GM10266 (cell line): ENCODE measurements at regions not wholly inside any gene's neighbourhood (a gene's known extent, or its start where the extent isn't known, plus 50 kb on each side); places are given as distances from the start of the nearest gene placed in this dataset.

Source experiments
- DNase-seq: peaks from one replicate; pipeline ENCODE4 v3.0.0; 2012; ENCODE audit errors: extremely low spot score
- CTCF ChIP-seq: IDR thresholded peaks from 2 replicates; pipeline ENCODE4 v1.5.1; 2012; ENCODE audit warnings: mild to moderate bottlenecking, low read depth; ENCODE audit not compliant: control insufficient read depth, insufficient read depth; ENCODE audit errors: missing control alignments

GRCh38 chr20:17811628-17811965 is 111.8 kb downstream of the BANF2 start:
- no peak for DNase-seq
- no peak for TF ChIP-seq CTCF

GRCh38 chr20:17810847-17811627 is 111.3 kb downstream of the BANF2 start:
- TF ChIP-seq CTCF: no peak
- no peak for DNase-seq

DNA sequence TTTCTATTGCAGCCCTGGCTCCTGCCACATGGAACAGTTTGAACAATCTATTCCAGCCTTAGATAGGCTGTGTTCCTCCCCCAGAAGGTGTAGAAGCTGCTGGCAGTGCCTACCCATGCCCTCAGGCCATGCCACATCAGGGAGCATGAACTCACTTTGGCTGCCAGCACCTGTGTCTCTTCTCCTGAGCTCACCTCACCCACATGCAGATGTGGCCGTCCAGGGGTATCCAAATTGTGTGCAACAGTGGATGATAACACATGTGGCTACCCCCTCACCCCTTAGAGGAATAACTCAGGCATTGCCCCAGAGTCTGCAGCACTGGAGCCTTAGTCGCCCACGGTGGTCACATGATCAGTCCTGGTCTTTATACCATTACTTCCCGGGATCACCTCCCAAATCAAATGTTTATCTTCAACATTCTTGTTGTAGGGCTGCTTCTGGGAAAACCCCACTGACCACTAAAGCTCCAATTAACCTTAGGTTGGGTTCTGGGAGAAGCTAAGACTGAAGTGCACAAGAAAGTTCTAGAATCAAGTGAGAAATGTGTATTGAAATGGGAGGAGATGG is 110.4 kb downstream of the BANF2 start:
- no peak for DNase-seq
- no peak for TF ChIP-seq CTCF

DNA sequence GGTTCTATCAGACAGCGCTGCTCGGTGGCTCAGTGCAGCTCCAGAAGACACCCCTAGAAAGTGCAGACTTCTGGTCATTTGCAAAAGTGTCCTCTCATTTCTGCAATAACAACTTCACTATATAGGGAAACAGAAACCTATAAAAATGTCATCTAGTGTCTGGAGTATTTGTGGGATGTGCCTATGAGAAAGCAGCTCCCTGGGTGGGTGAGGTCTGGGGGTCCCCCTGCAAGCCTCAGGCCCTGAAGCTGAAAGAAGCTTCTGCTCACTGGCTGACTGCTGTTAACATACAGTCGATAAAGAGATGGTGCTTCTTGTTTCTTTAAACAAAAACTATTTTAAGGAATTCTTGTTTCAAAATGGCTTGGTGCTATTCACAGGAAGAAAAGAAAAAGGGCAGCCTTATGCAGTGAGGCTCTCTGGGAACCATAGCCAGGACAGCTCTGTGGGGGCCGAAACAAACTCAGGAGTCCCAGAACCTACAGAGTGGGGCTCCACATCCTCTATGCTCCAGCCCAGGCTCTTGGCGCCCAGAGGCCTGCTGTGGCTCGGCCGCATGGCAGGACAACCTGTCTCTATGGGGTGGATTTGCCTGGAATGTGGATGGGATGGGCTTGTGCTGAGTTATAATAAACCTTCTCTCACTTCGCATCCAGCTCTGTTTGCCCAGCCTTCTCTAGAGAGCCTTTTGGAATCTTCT is 109.7 kb downstream of the BANF2 start:
- no peak for DNase-seq
- TF ChIP-seq CTCF: no peak

DNA sequence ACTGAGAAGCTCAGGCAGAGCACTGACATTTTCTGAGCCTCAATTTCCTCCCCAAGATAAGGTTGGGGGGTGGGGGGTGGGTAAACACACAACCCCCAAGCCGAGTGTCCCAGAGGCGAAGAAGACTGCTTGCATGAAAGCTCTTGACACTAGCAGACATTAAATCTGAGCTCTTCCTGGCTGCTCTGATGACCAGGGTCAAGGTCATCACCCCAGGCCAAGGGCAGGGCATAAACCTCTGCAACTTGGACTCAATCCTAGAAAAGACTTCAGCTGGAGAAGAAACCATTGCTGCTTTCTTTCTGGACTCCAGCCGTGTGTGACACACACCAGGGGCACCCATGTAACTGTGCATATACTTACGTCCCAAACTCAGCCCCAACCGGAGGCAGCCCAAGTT is 109.0 kb downstream of the BANF2 start:
- no peak for TF ChIP-seq CTCF
- DNase-seq: no peak

DNA sequence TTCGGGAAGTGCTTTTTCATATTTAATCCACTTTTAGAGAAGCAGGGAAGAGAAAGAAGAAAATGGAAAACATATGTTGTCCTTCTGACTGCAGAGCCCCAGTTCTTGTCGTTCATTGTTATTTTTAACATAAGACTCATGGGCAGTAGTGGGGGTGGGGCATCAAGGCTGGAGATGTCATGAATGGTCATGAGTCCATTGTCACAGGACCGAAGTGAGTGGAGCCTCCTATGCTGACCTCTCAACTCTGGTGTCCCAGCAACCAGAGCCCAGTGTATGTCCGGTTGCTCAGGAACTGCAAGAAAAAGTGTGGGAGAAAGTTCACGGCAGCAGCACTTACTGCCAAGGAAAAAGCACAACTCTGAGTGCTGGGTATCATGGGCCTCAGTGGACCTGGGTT is 108.6 kb downstream of the BANF2 start:
- no peak for DNase-seq
- no peak for TF ChIP-seq CTCF

DNA sequence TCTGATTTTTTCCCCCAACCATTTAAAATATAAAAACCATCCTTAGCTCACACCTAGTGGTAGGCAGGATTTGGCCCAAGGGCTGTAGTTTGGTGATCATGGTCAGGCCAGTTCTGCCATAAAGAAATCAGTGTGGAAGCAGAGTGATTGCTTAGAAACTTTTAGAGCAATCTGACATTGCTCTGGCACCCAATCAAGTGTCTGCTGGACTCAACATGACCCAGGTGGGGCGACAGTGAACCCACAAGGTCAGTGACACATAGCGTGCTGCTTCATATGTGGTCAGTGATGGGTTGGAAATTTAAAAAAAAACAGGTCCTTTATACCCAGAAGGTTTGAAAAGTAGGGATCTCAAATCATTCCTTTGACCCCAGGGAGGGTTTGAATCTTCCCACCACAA is 107.9 kb downstream of the BANF2 start:
- DNase-seq: no peak
- TF ChIP-seq CTCF: no peak
